ENCODE measurements at regions not wholly inside any gene's neighbourhood (a gene's known extent, or its start where the extent isn't known, plus 50 kb on each side); places are given as distances from the start of the nearest gene placed in this dataset.

DNA sequence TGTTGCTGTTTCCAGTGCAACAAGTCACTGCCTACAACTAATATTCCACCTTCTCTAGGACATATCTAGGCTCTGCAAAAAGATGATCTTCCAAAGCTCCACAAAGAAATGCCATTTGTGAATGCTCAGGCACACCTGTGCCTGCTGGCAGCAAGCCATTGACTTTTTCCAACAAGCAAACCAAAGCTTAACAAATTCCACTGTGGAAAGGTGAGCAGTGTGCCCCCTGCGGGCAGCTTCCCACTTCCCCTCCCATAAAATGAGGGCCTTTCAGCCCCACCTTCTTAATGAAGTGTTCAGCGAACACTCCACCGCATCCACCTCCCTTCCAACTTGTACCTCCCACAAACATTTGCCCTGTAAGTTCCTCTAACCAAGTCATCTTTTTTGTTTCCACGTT is 157.5 kb upstream of the SLC24A5 start:
- no peak for TF ChIP-seq PAX5 (IDR thresholded peaks at IDR 0.05; ENCODE audit: insufficient read depth, low read length, severe bottlenecking)
- no peak for TF ChIP-seq POLR2A (IDR thresholded peaks at IDR 0.05; ENCODE audit: low read depth, low read length)
- TF ChIP-seq TAF1 (IDR thresholded peaks at IDR 0.05; ENCODE audit: low read depth, low read length), result no peak

All from GM12891 (cell line).